NB4 (cell line): ENCODE measurements at regions not wholly inside any gene's neighbourhood (a gene's known extent, or its start where the extent isn't known, plus 50 kb on each side); places are given as distances from the start of the nearest gene placed in this dataset.
"Not testable (repeated sequence)": the region's sequence is repeated elsewhere in the genome, so short reads cannot be mapped to it uniquely, and the experiment has no call there.

Experiments
- DNase-seq: peaks from one replicate; pipeline ENCODE4 v3.0.0; 2010; ENCODE audit warnings: low read depth
- H3K4me3 ChIP-seq: one replicate; pipeline ENCODE4 v1.5.1; 2011; ENCODE audit warnings: mild to moderate bottlenecking, low read depth, low read length, moderate library complexity
- CTCF ChIP-seq: IDR thresholded peaks from one replicate; pipeline ENCODE4 v1.5.1; 2012; ENCODE audit warnings: low read depth, low read length
- MYC ChIP-seq: IDR thresholded peaks from 2 replicates; pipeline ENCODE4 v1.6.1; 2011; ENCODE audit warnings: low read depth, low read length
- POLR2A ChIP-seq: IDR thresholded peaks from 2 replicates; pipeline ENCODE4 v1.6.1; 2011; ENCODE audit warnings: mild to moderate bottlenecking; ENCODE audit not compliant: insufficient read length; ENCODE audit errors: extremely low read depth
- TF ChIP-seq, protein P1 (sequence below): IDR thresholded peaks from 2 replicates; pipeline ENCODE4 v1.6.1; 2011; ENCODE audit warnings: low read depth, low read length

DNA sequence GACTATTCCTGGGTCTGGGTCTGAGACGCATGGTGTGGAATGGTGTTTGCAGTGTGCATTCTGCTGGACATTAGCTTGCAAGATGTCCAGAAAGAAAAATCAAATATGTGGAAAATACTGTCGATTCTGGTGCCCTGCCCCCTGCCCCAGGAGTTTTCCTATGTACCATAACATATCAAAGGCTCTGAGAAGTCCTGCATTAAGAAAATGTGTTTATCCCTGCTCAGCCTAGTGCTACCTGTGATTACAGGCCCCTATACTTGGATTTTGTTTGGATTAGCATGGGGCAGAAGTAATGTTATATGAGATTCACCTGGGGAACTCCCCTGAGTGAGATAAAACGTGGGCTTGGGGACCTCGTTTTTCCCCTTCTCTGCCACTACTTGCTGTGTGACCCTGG lies 325.0 kb downstream of the CBLN1 start:
- DNase-seq, result no peak
- no peak for TF ChIP-seq CTCF
- no peak for TF ChIP-seq POLR2A
- TF ChIP-seq, protein P1, sequence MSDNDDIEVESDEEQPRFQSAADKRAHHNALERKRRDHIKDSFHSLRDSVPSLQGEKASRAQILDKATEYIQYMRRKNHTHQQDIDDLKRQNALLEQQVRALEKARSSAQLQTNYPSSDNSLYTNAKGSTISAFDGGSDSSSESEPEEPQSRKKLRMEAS, result no peak
- TF ChIP-seq MYC, result no peak
- no peak overlapping the region for H3K4me3 ChIP-seq

DNA sequence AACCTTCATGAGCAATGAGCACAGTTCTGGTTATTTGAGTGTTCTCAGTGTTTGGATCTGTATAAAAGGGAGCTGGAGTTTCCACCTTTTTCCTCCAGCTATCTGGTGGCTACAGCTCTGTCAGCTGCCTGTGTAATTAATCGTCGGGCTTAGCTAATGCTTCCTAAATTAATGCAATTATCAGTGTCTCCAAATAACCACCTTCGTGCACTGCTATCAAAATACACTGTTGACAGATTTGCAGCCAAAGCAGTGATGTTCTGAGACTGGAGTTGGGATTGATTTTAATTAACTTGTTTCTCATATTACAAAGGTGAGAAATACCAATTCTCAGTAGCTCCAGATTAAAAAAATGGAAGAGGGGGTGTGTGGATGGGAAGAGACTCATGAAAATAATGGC lies 325.8 kb downstream of the CBLN1 start:
- H3K4me3 ChIP-seq, result no peak overlapping the region
- TF ChIP-seq MYC (no peak), POLR2A (no peak), CTCF (no peak)
- TF ChIP-seq, protein P1, result no peak
- no peak for DNase-seq

GRCh38 chr16:48951621-48952125 lies 330.0 kb downstream of the CBLN1 start:
- DNase-seq, result not testable (repeated sequence)

DNA sequence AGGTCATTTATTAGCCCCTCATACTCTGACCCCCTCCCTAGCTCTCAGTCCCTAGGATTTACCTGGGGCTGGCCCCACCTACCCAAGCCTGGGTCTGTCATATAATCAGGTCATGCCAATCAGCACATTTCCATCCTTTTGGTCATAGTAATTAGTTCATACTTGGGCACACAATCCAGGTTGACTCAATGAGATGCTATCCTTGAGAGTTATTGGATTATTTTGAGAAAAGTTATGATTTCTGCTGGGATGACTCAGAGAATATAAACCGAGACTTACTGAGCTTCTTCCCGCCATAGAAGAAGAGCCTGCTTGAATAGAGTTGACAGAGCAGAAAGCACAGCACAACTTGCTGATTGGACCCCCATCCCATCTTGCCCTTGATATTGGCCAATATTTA lies 331.5 kb downstream of the CBLN1 start:
- no peak for TF ChIP-seq CTCF
- TF ChIP-seq POLR2A, result no peak
- TF ChIP-seq, protein P1, result no peak
- no peak for TF ChIP-seq MYC
- no peak for DNase-seq

More at GRCh38 chr16:48951621-48952125, 330.0 kb downstream of the CBLN1 start:
- H3K4me3 ChIP-seq, result not testable (repeated sequence)

GRCh38 chr16:48949636-48950035 lies 332.0 kb downstream of the CBLN1 start:
- peak; percentile 61 for DNase-seq
- TF ChIP-seq POLR2A, result no peak
- TF ChIP-seq MYC, result no peak
- TF ChIP-seq, protein P1, result no peak
- TF ChIP-seq CTCF, result no peak
- H3K4me3 ChIP-seq, result no peak overlapping the region

More for the DNA sequence above, 331.5 kb downstream of the CBLN1 start:
- no peak overlapping the region for H3K4me3 ChIP-seq

- no peak for DNase-seq
- H3K4me3 ChIP-seq, result no peak overlapping the region
- TF ChIP-seq, protein P1, result no peak
- no peak for TF ChIP-seq CTCF
- TF ChIP-seq POLR2A, result no peak
- no peak for TF ChIP-seq MYC
These were observed 332.7 kb downstream of the CBLN1 start for GRCh38 chr16:48948911-48949310.
